ENCODE measurements at regions not wholly inside any gene's neighbourhood (a gene's known extent, or its start where the extent isn't known, plus 50 kb on each side); places are given as distances from the start of the nearest gene placed in this dataset.
A peak's percentile ranks its signal among the peaks of the same experiment; 100 is the strongest.
"Not testable (repeated sequence)": the region's sequence is repeated elsewhere in the genome, so short reads cannot be mapped to it uniquely, and the experiment has no call there.

- H3K4me1 ChIP-seq (ENCODE audit: control insufficient read depth, insufficient read depth, low read length); H3K27me3 ChIP-seq (ENCODE audit: control insufficient read depth, insufficient read depth, low read length); H3K9me3 ChIP-seq (ENCODE audit: control insufficient read depth, insufficient read depth, low read depth, low read length); H3K9ac ChIP-seq (ENCODE audit: low read length); H3K4me3 ChIP-seq (ENCODE audit: low read depth, low read length); H3K27ac ChIP-seq (ENCODE audit: low read depth, low read length); H3K36me3 ChIP-seq (ENCODE audit: control insufficient read depth, insufficient read depth, low read length): not testable (repeated sequence)
Measured at GRCh38 chr16:31692338-31692737, 164.6 kb downstream of the AHSP start.

GRCh38 chr16:31693733-31694132 is 166.0 kb downstream of the AHSP start:
- H3K36me3 ChIP-seq (ENCODE audit: control insufficient read depth, insufficient read depth, low read length), result no peaks in the 10 kb centered on the region
- H3K9ac ChIP-seq (ENCODE audit: low read length), result no peak overlapping the region
- H3K9me3 ChIP-seq (ENCODE audit: control insufficient read depth, insufficient read depth, low read depth, low read length), result peaks cover 2% of the 10 kb centered on the region; the same call in 1 of the 2 replicates
- no peak overlapping the region for H3K4me3 ChIP-seq (ENCODE audit: low read depth, low read length)
- H3K27me3 ChIP-seq (ENCODE audit: control insufficient read depth, insufficient read depth, low read length), result peaks cover 13% of the 10 kb centered on the region; the same call in 1 of the 2 replicates
- H3K4me1 ChIP-seq (ENCODE audit: control insufficient read depth, insufficient read depth, low read length), result no peaks in the 10 kb centered on the region
- no peak overlapping the region for H3K27ac ChIP-seq (ENCODE audit: low read depth, low read length)

- Histone ChIP-seq H3K4me3 (ENCODE audit: low read depth, low read length) (no peak overlapping the region), H3K9ac (ENCODE audit: low read length) (no peak overlapping the region), H3K27me3 (ENCODE audit: control insufficient read depth, insufficient read depth, low read length) (peaks cover 20% of the 10 kb centered on the region; the same call in 1 of the 2 replicates), H3K9me3 (ENCODE audit: control insufficient read depth, insufficient read depth, low read depth, low read length) (peaks cover 2% of the 10 kb centered on the region; the same call in 1 of the 2 replicates), H3K4me1 (ENCODE audit: control insufficient read depth, insufficient read depth, low read length) (no peaks in the 10 kb centered on the region), H3K36me3 (ENCODE audit: control insufficient read depth, insufficient read depth, low read length) (no peaks in the 10 kb centered on the region), H3K27ac (ENCODE audit: low read depth, low read length) (no peak overlapping the region)
Measured at GRCh38 chr16:31694461-31694860, 166.8 kb downstream of the AHSP start.

- no peak overlapping the region for H3K9ac ChIP-seq (ENCODE audit: low read length)
- peaks cover 2% of the 10 kb centered on the region; the same call in 1 of the 2 replicates for H3K9me3 ChIP-seq (ENCODE audit: control insufficient read depth, insufficient read depth, low read depth, low read length)
- peaks cover 22% of the 10 kb centered on the region; the same call in 1 of the 2 replicates for H3K27me3 ChIP-seq (ENCODE audit: control insufficient read depth, insufficient read depth, low read length)
- no peaks in the 10 kb centered on the region for H3K4me1 ChIP-seq (ENCODE audit: control insufficient read depth, insufficient read depth, low read length)
- no peak overlapping the region for H3K4me3 ChIP-seq (ENCODE audit: low read depth, low read length)
- no peaks in the 10 kb centered on the region for H3K36me3 ChIP-seq (ENCODE audit: control insufficient read depth, insufficient read depth, low read length)
- H3K27ac ChIP-seq (ENCODE audit: low read depth, low read length), result no peak overlapping the region
Measured at GRCh38 chr16:31695667-31696066, 168.0 kb downstream of the AHSP start.

- Histone ChIP-seq H3K4me3 (ENCODE audit: low read depth, low read length) (no peak overlapping the region), H3K9ac (ENCODE audit: low read length) (no peak overlapping the region), H3K4me1 (ENCODE audit: control insufficient read depth, insufficient read depth, low read length) (0 out of 2 replicates have a peak, but pooled peaks cover 7% of the 10 kb centered on the region), H3K27me3 (ENCODE audit: control insufficient read depth, insufficient read depth, low read length) (peaks cover 22% of the 10 kb centered on the region; the same call in 1 of the 2 replicates), H3K36me3 (ENCODE audit: control insufficient read depth, insufficient read depth, low read length) (no peaks in the 10 kb centered on the region), H3K27ac (ENCODE audit: low read depth, low read length) (no peak overlapping the region), H3K9me3 (ENCODE audit: control insufficient read depth, insufficient read depth, low read depth, low read length) (peaks cover 2% of the 10 kb centered on the region; the same call in 1 of the 2 replicates)
Measured at GRCh38 chr16:31696968-31697743, 169.5 kb downstream of the AHSP start.

- H3K4me3 ChIP-seq (ENCODE audit: low read depth, low read length), result no peak overlapping the region
- H3K9me3 ChIP-seq (ENCODE audit: control insufficient read depth, insufficient read depth, low read depth, low read length), result peaks cover 2% of the 10 kb centered on the region; the same call in 1 of the 2 replicates
- 0 out of 2 replicates have a peak, but pooled peaks cover 7% of the 10 kb centered on the region for H3K4me1 ChIP-seq (ENCODE audit: control insufficient read depth, insufficient read depth, low read length)
- H3K27ac ChIP-seq (ENCODE audit: low read depth, low read length), result no peak overlapping the region
- H3K36me3 ChIP-seq (ENCODE audit: control insufficient read depth, insufficient read depth, low read length), result peaks cover 5% of the 10 kb centered on the region
- H3K27me3 ChIP-seq (ENCODE audit: control insufficient read depth, insufficient read depth, low read length), result peaks cover 22% of the 10 kb centered on the region; the same call in 1 of the 2 replicates
- H3K9ac ChIP-seq (ENCODE audit: low read length), result no peak overlapping the region
Measured at GRCh38 chr16:31697744-31698125, 170.0 kb downstream of the AHSP start.

- no peak overlapping the region for H3K4me3 ChIP-seq (ENCODE audit: low read depth, low read length)
- peaks cover 17% of the 10 kb centered on the region for H3K36me3 ChIP-seq (ENCODE audit: control insufficient read depth, insufficient read depth, low read length)
- H3K27ac ChIP-seq (ENCODE audit: low read depth, low read length), result no peak overlapping the region
- H3K9ac ChIP-seq (ENCODE audit: low read length), result no peak overlapping the region
- peaks cover 22% of the 10 kb centered on the region; the same call in 1 of the 2 replicates for H3K27me3 ChIP-seq (ENCODE audit: control insufficient read depth, insufficient read depth, low read length)
- peaks cover under 1% of the 10 kb centered on the region; the same call in 1 of the 2 replicates for H3K9me3 ChIP-seq (ENCODE audit: control insufficient read depth, insufficient read depth, low read depth, low read length)
- 0 out of 2 replicates have a peak, but pooled peaks cover 7% of the 10 kb centered on the region for H3K4me1 ChIP-seq (ENCODE audit: control insufficient read depth, insufficient read depth, low read length)
Measured at GRCh38 chr16:31698901-31699300, 171.2 kb downstream of the AHSP start.

- Histone ChIP-seq H3K4me1 (ENCODE audit: control insufficient read depth, insufficient read depth, low read length) (0 out of 2 replicates have a peak, but pooled peaks cover 7% of the 10 kb centered on the region), H3K27ac (ENCODE audit: low read depth, low read length) (no peak overlapping the region), H3K27me3 (ENCODE audit: control insufficient read depth, insufficient read depth, low read length) (peaks cover 22% of the 10 kb centered on the region; the same call in 1 of the 2 replicates), H3K9me3 (ENCODE audit: control insufficient read depth, insufficient read depth, low read depth, low read length) (no peaks in the 10 kb centered on the region), H3K36me3 (ENCODE audit: control insufficient read depth, insufficient read depth, low read length) (peaks cover 24% of the 10 kb centered on the region), H3K4me3 (ENCODE audit: low read depth, low read length) (no peak overlapping the region), H3K9ac (ENCODE audit: low read length) (no peak overlapping the region)
Measured at GRCh38 chr16:31699601-31700000, 171.9 kb downstream of the AHSP start.

GRCh38 chr16:31700200-31700529 is 172.5 kb downstream of the AHSP start:
- H3K27me3 ChIP-seq (ENCODE audit: control insufficient read depth, insufficient read depth, low read length), result peaks cover 22% of the 10 kb centered on the region; the same call in 1 of the 2 replicates
- peak overlapping the region; percentile 81 for H3K9ac ChIP-seq (ENCODE audit: low read length)
- H3K36me3 ChIP-seq (ENCODE audit: control insufficient read depth, insufficient read depth, low read length), result peaks cover 29% of the 10 kb centered on the region
- peak overlapping the region; percentile 94 for H3K4me3 ChIP-seq (ENCODE audit: low read depth, low read length)
- no peak overlapping the region for H3K27ac ChIP-seq (ENCODE audit: low read depth, low read length)
- H3K4me1 ChIP-seq (ENCODE audit: control insufficient read depth, insufficient read depth, low read length), result 0 out of 2 replicates have a peak, but pooled peaks cover 7% of the 10 kb centered on the region
- no peaks in the 10 kb centered on the region for H3K9me3 ChIP-seq (ENCODE audit: control insufficient read depth, insufficient read depth, low read depth, low read length)

- Histone ChIP-seq H3K4me1 (ENCODE audit: control insufficient read depth, insufficient read depth, low read length) (0 out of 2 replicates have a peak, but pooled peaks cover 7% of the 10 kb centered on the region), H3K27me3 (ENCODE audit: control insufficient read depth, insufficient read depth, low read length) (peaks cover 22% of the 10 kb centered on the region; the same call in 1 of the 2 replicates), H3K36me3 (ENCODE audit: control insufficient read depth, insufficient read depth, low read length) (peaks cover 35% of the 10 kb centered on the region), H3K9me3 (ENCODE audit: control insufficient read depth, insufficient read depth, low read depth, low read length) (no peaks in the 10 kb centered on the region), H3K27ac (ENCODE audit: low read depth, low read length) (no peak overlapping the region), H3K4me3 (ENCODE audit: low read depth, low read length) (peak overlapping the region; percentile 94), H3K9ac (ENCODE audit: low read length) (peak overlapping the region; percentile 81)
Measured at GRCh38 chr16:31700530-31701388, 172.8 kb upstream of the ZNF267 start.

All from HUES6 (cell line).